ENCODE measurements at regions not wholly inside any gene's neighbourhood (a gene's known extent, or its start where the extent isn't known, plus 50 kb on each side); places are given as distances from the start of the nearest gene placed in this dataset.

DNA sequence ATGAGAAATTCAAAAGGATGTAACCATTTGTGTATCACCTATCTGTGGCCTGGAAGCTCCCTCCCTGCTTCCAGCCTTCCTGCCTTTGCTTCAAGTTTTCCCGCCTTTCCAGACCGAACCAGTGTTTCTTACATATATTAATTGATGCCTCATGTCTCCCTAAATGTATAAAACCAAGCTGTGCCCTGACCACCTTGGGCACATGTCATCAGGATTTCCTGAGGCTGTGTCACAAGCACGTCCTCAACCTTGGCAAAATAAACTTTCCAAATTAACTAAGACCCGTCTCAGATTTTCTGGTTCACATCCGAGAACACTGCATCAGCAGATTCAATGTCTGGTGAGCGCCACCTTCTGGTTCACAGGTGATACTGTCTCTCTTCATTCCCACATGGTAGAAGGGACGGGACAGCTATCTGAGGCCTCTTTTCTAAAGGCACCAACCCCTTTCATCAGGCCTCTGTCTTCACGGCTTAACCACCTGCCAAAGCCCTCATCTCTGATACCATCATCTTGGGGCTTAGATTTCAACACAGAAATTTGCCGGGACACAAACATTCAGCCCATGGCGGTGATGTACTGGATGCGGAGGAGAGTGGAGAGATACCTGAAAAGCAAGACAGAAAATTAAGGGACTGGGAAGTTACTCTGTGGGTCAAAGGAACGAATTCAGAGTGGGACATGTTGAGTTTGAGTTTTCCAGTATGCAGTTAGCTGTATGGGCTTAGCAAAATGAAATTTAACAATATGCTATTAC lies 58.7 kb upstream of the PABPC3 start:
- no peaks in the 10 kb centered on the region for H3K9me3 Mint-ChIP-seq
- no peaks in the 10 kb centered on the region for H3K36me3 Mint-ChIP-seq
- no peak overlapping the region for H3K27ac Mint-ChIP-seq
- peak in 1 of 2 experiments; percentile 66 for DNase-seq (ENCODE audit: low spot score in 2 of 2, unreplicated experiment in 2 of 2)
- peaks cover 9% of the 10 kb centered on the region for H3K27me3 Mint-ChIP-seq (ENCODE audit: low read depth)
- no peak overlapping the region for H3K4me3 Mint-ChIP-seq
- H3K4me1 Mint-ChIP-seq = no peaks in the 10 kb centered on the region
- peak; percentile 70 for TF ChIP-seq CTCF (IDR thresholded peaks at IDR 0.05; ENCODE audit: unreplicated experiment)

- no peak for TF ChIP-seq CTCF (IDR thresholded peaks at IDR 0.05; ENCODE audit: unreplicated experiment)
- no peak for DNase-seq (ENCODE audit: low spot score in 2 of 2, unreplicated experiment in 2 of 2)
- Mint-ChIP-seq H3K4me1 (no peaks in the 10 kb centered on the region), H3K27me3 (ENCODE audit: low read depth) (peaks cover 31% of the 10 kb centered on the region), H3K4me3 (no peak overlapping the region), H3K27ac (no peak overlapping the region), H3K9me3 (no peaks in the 10 kb centered on the region), H3K36me3 (no peaks in the 10 kb centered on the region)
Observed at GRCh38 chr13:25042151-25042865, 53.6 kb upstream of the PABPC3 start.

GRCh38 chr13:25044071-25044470 lies 51.9 kb upstream of the PABPC3 start:
- Mint-ChIP-seq H3K9me3 (no peaks in the 10 kb centered on the region), H3K27me3 (ENCODE audit: low read depth) (peaks cover 45% of the 10 kb centered on the region), H3K36me3 (no peaks in the 10 kb centered on the region), H3K4me3 (no peak overlapping the region), H3K27ac (no peak overlapping the region), H3K4me1 (peaks cover 3% of the 10 kb centered on the region)
- DNase-seq (ENCODE audit: low spot score in 2 of 2, unreplicated experiment in 2 of 2) = no peak
- no peak for TF ChIP-seq CTCF (IDR thresholded peaks at IDR 0.05; ENCODE audit: unreplicated experiment)

All from mesothelial cell of epicardium (in vitro differentiated cells).